HL-60 (cell line): ENCODE measurements at regions not wholly inside any gene's neighbourhood (a gene's known extent, or its start where the extent isn't known, plus 50 kb on each side); places are given as distances from the start of the nearest gene placed in this dataset.

ENCODE experiments used
- GABPA ChIP-seq: IDR thresholded peaks from 2 replicates; pipeline ENCODE4 v1.6.1; 2012; ENCODE audit warnings: low read depth
- POLR2AphosphoS5 ChIP-seq: IDR thresholded peaks from 2 replicates; pipeline ENCODE4 v1.6.1; 2012; ENCODE audit warnings: low read depth
- REST ChIP-seq: IDR thresholded peaks from 2 replicates; pipeline ENCODE4 v1.6.1; 2012; ENCODE audit warnings: low read depth; ENCODE audit not compliant: insufficient replicate concordance
- SPI1 ChIP-seq: IDR thresholded peaks from 2 replicates; pipeline ENCODE4 v1.6.1; 2012; ENCODE audit warnings: low read depth, mild to moderate bottlenecking, borderline replicate concordance
- TF ChIP-seq, protein P1 (sequence below): IDR thresholded peaks from one replicate; pipeline ENCODE4 v1.5.1; 2011; ENCODE audit warnings: low read length, control low read depth, inconsistent platforms; ENCODE audit not compliant: insufficient read depth

DNA sequence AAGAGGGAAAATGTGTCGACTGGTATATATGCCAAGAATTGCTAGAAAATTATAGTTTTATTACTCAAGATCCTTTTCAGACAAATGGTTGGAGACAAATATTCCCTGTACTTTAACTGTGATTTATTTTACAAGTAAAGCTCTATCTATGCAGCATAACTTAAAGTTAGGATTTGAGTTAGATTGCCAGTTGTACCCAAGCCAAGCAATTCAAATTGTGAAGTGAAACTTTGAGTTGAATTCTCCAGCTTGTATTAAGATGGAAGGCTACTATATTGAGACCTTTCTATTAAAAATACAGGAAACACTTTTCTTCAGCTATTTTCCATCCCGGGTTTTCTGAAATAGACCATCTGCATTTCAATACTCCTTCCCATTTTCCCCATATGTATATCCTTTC, 333.1 kb upstream of the RBMS3 start:
- TF ChIP-seq REST, result no peak
- TF ChIP-seq, protein P1, sequence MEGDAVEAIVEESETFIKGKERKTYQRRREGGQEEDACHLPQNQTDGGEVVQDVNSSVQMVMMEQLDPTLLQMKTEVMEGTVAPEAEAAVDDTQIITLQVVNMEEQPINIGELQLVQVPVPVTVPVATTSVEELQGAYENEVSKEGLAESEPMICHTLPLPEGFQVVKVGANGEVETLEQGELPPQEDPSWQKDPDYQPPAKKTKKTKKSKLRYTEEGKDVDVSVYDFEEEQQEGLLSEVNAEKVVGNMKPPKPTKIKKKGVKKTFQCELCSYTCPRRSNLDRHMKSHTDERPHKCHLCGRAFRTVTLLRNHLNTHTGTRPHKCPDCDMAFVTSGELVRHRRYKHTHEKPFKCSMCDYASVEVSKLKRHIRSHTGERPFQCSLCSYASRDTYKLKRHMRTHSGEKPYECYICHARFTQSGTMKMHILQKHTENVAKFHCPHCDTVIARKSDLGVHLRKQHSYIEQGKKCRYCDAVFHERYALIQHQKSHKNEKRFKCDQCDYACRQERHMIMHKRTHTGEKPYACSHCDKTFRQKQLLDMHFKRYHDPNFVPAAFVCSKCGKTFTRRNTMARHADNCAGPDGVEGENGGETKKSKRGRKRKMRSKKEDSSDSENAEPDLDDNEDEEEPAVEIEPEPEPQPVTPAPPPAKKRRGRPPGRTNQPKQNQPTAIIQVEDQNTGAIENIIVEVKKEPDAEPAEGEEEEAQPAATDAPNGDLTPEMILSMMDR, result no peak
- no peak for TF ChIP-seq POLR2AphosphoS5
- no peak for TF ChIP-seq SPI1
- TF ChIP-seq GABPA, result no peak
